SK-N-SH treated with all-trans-retinoic acid at 6 μM for 48 hours (cell line): ENCODE measurements at regions not wholly inside any gene's neighbourhood (a gene's known extent, or its start where the extent isn't known, plus 50 kb on each side); places are given as distances from the start of the nearest gene placed in this dataset.

Source experiments
- ATAC-seq: fragments of 200-7000 bp; cut with Tn5 transposase; 3 replicates; pipeline ENCODE4 v1.9.1; 2020; ENCODE audit warnings: mild to moderate bottlenecking, moderate library complexity
- ARNTL ChIP-seq: fragments of 450-650 bp; formaldehyde crosslinking; IDR thresholded peaks from 2 replicates; pipeline ENCODE4 v1.5.0; 2020; ENCODE audit warnings: low read depth, mild to moderate bottlenecking, moderate library complexity, borderline replicate concordance
- BACH2 ChIP-seq: fragments of 250-450 bp; sonication (Bioruptor Pico); IDR thresholded peaks from 2 replicates; pipeline ENCODE4 v1.9.0; 2021; ENCODE audit warnings: mild to moderate bottlenecking, borderline replicate concordance
- CREB5 ChIP-seq: fragments of 250-450 bp; sonication (Bioruptor Pico); IDR thresholded peaks from 2 replicates; pipeline ENCODE4 v1.5.1; 2020; ENCODE audit warnings: low read depth, mild to moderate bottlenecking, moderate library complexity
- CSDC2 ChIP-seq: fragments of 250-450 bp; sonication (Bioruptor Pico); IDR thresholded peaks from 2 replicates; pipeline ENCODE4 v1.5.0; 2020; ENCODE audit warnings: mild to moderate bottlenecking, moderate library complexity
- ESRRG ChIP-seq: fragments of 250-450 bp; sonication (Bioruptor Pico); IDR thresholded peaks from 2 replicates; pipeline ENCODE4 v1.6.1; 2021; ENCODE audit warnings: mild to moderate bottlenecking
- GLIS3 ChIP-seq: fragments of 250-450 bp; sonication (Bioruptor Pico); IDR thresholded peaks from 2 replicates; pipeline ENCODE4 v1.5.0; 2020; ENCODE audit warnings: mild to moderate bottlenecking, moderate library complexity
- ISL1 ChIP-seq: fragments of 250-450 bp; sonication (Bioruptor Pico); IDR thresholded peaks from 2 replicates; pipeline ENCODE4 v2.1.2; 2022; ENCODE audit warnings: mild to moderate bottlenecking, moderate library complexity
- OSR1 ChIP-seq: fragments of 250-450 bp; sonication (Bioruptor Pico); IDR thresholded peaks from 2 replicates; pipeline ENCODE4 v1.8.0; 2022; ENCODE audit warnings: moderate library complexity, mild to moderate bottlenecking, inconsistent platforms
- PATZ1 ChIP-seq: fragments of 250-450 bp; sonication (Bioruptor Pico); IDR thresholded peaks from 2 replicates; pipeline ENCODE4 v1.8.0; 2020; ENCODE audit warnings: mild to moderate bottlenecking, moderate library complexity, borderline replicate concordance
- PPARA ChIP-seq: fragments of 250-450 bp; sonication (Bioruptor Pico); IDR thresholded peaks from 2 replicates; pipeline ENCODE4 v1.5.0; 2020; ENCODE audit warnings: mild to moderate bottlenecking, borderline replicate concordance
- RARB ChIP-seq: fragments of 250-450 bp; sonication (Bioruptor Pico); IDR thresholded peaks from 2 replicates; pipeline ENCODE4 v1.8.0; 2021; ENCODE audit warnings: mild to moderate bottlenecking, moderate library complexity
- SNAI2 ChIP-seq: fragments of 250-450 bp; sonication (Bioruptor Pico); IDR thresholded peaks from 2 replicates; pipeline ENCODE4 v1.5.0; 2020; ENCODE audit warnings: mild to moderate bottlenecking, moderate library complexity
- TCF4 ChIP-seq: fragments of 250-450 bp; sonication (Bioruptor Pico); IDR thresholded peaks from 2 replicates; pipeline ENCODE4 v1.8.0; 2021; ENCODE audit warnings: mild to moderate bottlenecking, moderate library complexity, borderline replicate concordance
- TSHZ2 ChIP-seq: fragments of 250-450 bp; sonication (Bioruptor Pico); IDR thresholded peaks from 2 replicates; pipeline ENCODE4 v1.5.0; 2020; ENCODE audit warnings: mild to moderate bottlenecking, moderate library complexity
- ZC3H10 ChIP-seq: fragments of 250-450 bp; sonication (Bioruptor Pico); IDR thresholded peaks from 2 replicates; pipeline ENCODE4 v1.5.1; 2021; ENCODE audit warnings: mild to moderate bottlenecking, moderate library complexity
- ZFP3 ChIP-seq: fragments of 250-450 bp; sonication (Bioruptor Pico); IDR thresholded peaks from 2 replicates; pipeline ENCODE4 v1.5.0; 2020; ENCODE audit warnings: mild to moderate bottlenecking, moderate library complexity
- ZFP30 ChIP-seq: fragments of 450-650 bp; formaldehyde crosslinking; IDR thresholded peaks from 2 replicates; pipeline ENCODE4 v1.5.0; 2022; ENCODE audit warnings: mild to moderate bottlenecking, moderate library complexity
- ZNF565 ChIP-seq: fragments of 450-650 bp; formaldehyde crosslinking; conservative IDR thresholded peaks from 2 replicates; pipeline ENCODE4 v1.5.0; 2020; ENCODE audit warnings: low read depth, mild to moderate bottlenecking, moderate library complexity
- ZNF70 ChIP-seq: fragments of 450-650 bp; formaldehyde crosslinking; IDR thresholded peaks from 2 replicates; pipeline ENCODE4 v1.5.0; 2020; ENCODE audit warnings: mild to moderate bottlenecking, moderate library complexity
- TF ChIP-seq, protein P1 (sequence below): fragments of 250-450 bp; sonication (Bioruptor Pico); IDR thresholded peaks from 2 replicates; pipeline ENCODE4 v1.8.0; 2021; ENCODE audit warnings: low read depth, mild to moderate bottlenecking, moderate library complexity, borderline replicate concordance

- no peak for ATAC-seq
- TF ChIP-seq CSDC2 (CRISPR knock-in tag) (no peak), ISL1 (0 out of 2 replicates have a peak, but pooled peaks have one; percentile 15)
These were observed 221.1 kb upstream of the XYLT1 start for GRCh38 chr16:17691899-17692176.

DNA sequence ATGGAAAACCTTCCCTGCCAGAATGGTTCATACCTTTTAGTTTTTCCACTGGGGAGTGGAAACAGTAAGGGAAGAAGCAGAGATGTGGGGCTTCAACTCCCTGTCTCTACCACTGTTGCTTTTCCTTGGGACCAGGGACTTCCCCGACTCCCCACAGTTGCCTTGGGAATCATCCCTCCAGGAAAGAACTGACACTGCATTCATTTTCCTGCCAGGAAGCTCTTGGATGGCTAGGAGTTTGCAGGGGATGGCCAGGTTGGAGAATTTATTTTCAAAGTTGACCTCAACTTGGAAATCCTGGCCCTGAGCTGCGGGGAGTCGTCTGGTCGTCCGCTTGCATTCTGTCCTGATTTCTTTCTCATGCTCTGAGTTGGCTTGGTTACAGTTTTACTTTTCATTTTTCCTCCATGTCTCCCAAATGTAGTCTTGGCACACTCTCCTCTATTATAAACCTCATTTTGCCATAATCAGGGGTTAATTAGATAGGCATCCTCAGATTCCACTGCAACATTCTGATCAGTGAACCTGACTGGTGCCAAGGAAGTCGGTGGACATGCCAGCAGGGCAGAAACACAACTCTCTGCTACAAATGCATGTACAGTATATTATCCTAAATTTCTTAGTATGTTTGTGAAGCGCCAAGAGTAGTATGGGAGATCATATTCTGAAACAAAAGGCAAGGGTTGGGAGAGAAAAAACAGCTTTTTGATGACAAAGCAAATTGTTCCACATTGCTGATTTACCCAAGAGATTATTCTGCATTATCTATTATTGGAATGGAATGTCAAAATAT, 220.5 kb upstream of the XYLT1 start:
- no peak for ATAC-seq
- TF ChIP-seq TSHZ2 (CRISPR knock-in tag) (no peak), ISL1 (0 out of 2 replicates have a peak, but pooled peaks have one; percentile 17)

- TF ChIP-seq, protein P1, sequence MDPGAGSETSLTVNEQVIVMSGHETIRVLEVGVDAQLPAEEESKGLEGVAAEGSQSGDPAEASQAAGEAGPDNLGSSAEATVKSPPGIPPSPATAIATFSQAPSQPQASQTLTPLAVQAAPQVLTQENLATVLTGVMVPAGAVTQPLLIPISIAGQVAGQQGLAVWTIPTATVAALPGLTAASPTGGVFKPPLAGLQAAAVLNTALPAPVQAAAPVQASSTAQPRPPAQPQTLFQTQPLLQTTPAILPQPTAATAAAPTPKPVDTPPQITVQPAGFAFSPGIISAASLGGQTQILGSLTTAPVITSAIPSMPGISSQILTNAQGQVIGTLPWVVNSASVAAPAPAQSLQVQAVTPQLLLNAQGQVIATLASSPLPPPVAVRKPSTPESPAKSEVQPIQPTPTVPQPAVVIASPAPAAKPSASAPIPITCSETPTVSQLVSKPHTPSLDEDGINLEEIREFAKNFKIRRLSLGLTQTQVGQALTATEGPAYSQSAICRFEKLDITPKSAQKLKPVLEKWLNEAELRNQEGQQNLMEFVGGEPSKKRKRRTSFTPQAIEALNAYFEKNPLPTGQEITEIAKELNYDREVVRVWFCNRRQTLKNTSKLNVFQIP (CRISPR knock-in tag): no peak
- no peak for TF ChIP-seq OSR1 (CRISPR knock-in tag)
- no peak for TF ChIP-seq PATZ1 (CRISPR knock-in tag)
- TF ChIP-seq ZFP3 (CRISPR knock-in tag): no peak
- TF ChIP-seq PPARA (CRISPR knock-in tag): no peak
- TF ChIP-seq ARNTL (CRISPR knock-in tag): no peak
- no peak for TF ChIP-seq ZC3H10
- TF ChIP-seq TCF4: no peak
- TF ChIP-seq RARB (CRISPR knock-in tag): no peak
- TF ChIP-seq ZNF565 (CRISPR knock-in tag): no peak
- no peak for TF ChIP-seq SNAI2 (CRISPR knock-in tag)
- no peak for TF ChIP-seq CREB5 (CRISPR knock-in tag)
- no peak for TF ChIP-seq ESRRG
- TF ChIP-seq CSDC2 (CRISPR knock-in tag): no peak
- no peak for TF ChIP-seq TSHZ2 (CRISPR knock-in tag)
- no peak for TF ChIP-seq ZFP30 (CRISPR knock-in tag)
- TF ChIP-seq GLIS3 (CRISPR knock-in tag): no peak
- ATAC-seq: no peak
These were observed 214.7 kb upstream of the XYLT1 start for GRCh38 chr16:17685447-17685846.

- TF ChIP-seq ZC3H10 (no peak), SNAI2 (CRISPR knock-in tag) (no peak), ISL1 (no peak), ESRRG (no peak), ZNF70 (CRISPR knock-in tag) (no peak), BACH2 (CRISPR knock-in tag) (no peak)
- ATAC-seq: no peak
These were observed 212.5 kb upstream of the XYLT1 start for GRCh38 chr16:17683281-17683680.
